NCI-H2107 (cell line): ENCODE measurements at regions not wholly inside any gene's neighbourhood (a gene's known extent, or its start where the extent isn't known, plus 50 kb on each side); places are given as distances from the start of the nearest gene placed in this dataset.
"Not testable (repeated sequence)": the region's sequence is repeated elsewhere in the genome, so short reads cannot be mapped to it uniquely, and the experiment has no call there.

ENCODE experiments used
- DNase-seq: peaks from one replicate; lab custom pipeline; 2025; lab: John Stamatoyannopoulos, UW

GRCh38 chr3:98705212-98705611 lies 57.9 kb upstream of the ST3GAL6 start:
- no peak for DNase-seq

GRCh38 chr3:98705694-98706093 lies 57.4 kb upstream of the ST3GAL6 start:
- no peak for DNase-seq

- DNase-seq: not testable (repeated sequence)
These were observed 54.5 kb upstream of the ST3GAL6 start for GRCh38 chr3:98708681-98709080.

- DNase-seq: no peak
These were observed 53.7 kb upstream of the ST3GAL6 start for GRCh38 chr3:98709441-98709840.

GRCh38 chr3:98710067-98710659 lies 53.0 kb upstream of the ST3GAL6 start:
- DNase-seq: no peak

- DNase-seq: no peak
These were observed 51.7 kb upstream of the ST3GAL6 start for GRCh38 chr3:98711426-98711825.

GRCh38 chr3:98712726-98713125 lies 50.4 kb upstream of the ST3GAL6 start:
- DNase-seq: no peak

GRCh38 chr3:98713332-98713731 lies 49.8 kb upstream of the ST3GAL6 start:
- DNase-seq: not testable (repeated sequence)
